GM19238 (cell line): ENCODE measurements at regions not wholly inside any gene's neighbourhood (a gene's known extent, or its start where the extent isn't known, plus 50 kb on each side); places are given as distances from the start of the nearest gene placed in this dataset.
"Not testable (repeated sequence)": the region's sequence is repeated elsewhere in the genome, so short reads cannot be mapped to it uniquely, and the experiment has no call there.

ENCODE experiments used
- DNase-seq: peaks from one replicate; pipeline ENCODE4 v3.0.0; 2011; ENCODE audit warnings: low spot score; ENCODE audit not compliant: insufficient read length

- not testable (repeated sequence) for DNase-seq
These were observed 249.6 kb upstream of the SLC16A7 start for GRCh38 chr12:59346248-59346647.

GRCh38 chr12:59345406-59345805 is 250.4 kb upstream of the SLC16A7 start:
- no peak for DNase-seq

GRCh38 chr12:59344224-59344623 is 251.6 kb upstream of the SLC16A7 start:
- DNase-seq: no peak

GRCh38 chr12:59329462-59329861 is 266.4 kb upstream of the SLC16A7 start:
- no peak for DNase-seq

- not testable (repeated sequence) for DNase-seq
These were observed 267.3 kb upstream of the SLC16A7 start for GRCh38 chr12:59328395-59329075.

- DNase-seq: not testable (repeated sequence)
These were observed 269.4 kb upstream of the SLC16A7 start for GRCh38 chr12:59326457-59326856.

GRCh38 chr12:59322473-59322872 is 273.4 kb upstream of the SLC16A7 start:
- no peak for DNase-seq

- no peak for DNase-seq
These were observed 274.6 kb upstream of the SLC16A7 start for GRCh38 chr12:59321278-59321677.

GRCh38 chr12:59320112-59320511 is 275.7 kb upstream of the SLC16A7 start:
- no peak for DNase-seq

- DNase-seq: no peak
These were observed 276.9 kb upstream of the SLC16A7 start for GRCh38 chr12:59318940-59319339.

GRCh38 chr12:59317598-59317997 is 278.2 kb upstream of the SLC16A7 start:
- no peak for DNase-seq

GRCh38 chr12:59316938-59317337 is 278.9 kb upstream of the SLC16A7 start:
- DNase-seq: no peak

GRCh38 chr12:59316354-59316753 is 279.5 kb upstream of the SLC16A7 start:
- DNase-seq: not testable (repeated sequence)

- no peak for DNase-seq
These were observed 281.6 kb upstream of the SLC16A7 start for GRCh38 chr12:59314209-59314608.

GRCh38 chr12:59304077-59304721 is 291.6 kb upstream of the SLC16A7 start:
- DNase-seq: no peak

GRCh38 chr12:59298296-59298695 is 297.5 kb upstream of the SLC16A7 start:
- DNase-seq: no peak

- no peak for DNase-seq
These were observed 301.6 kb upstream of the SLC16A7 start for GRCh38 chr12:59294221-59294620.

- DNase-seq: no peak
These were observed 312.8 kb upstream of the SLC16A7 start for GRCh38 chr12:59282999-59283398.

GRCh38 chr12:59273561-59273960 is 322.3 kb upstream of the SLC16A7 start:
- not testable (repeated sequence) for DNase-seq

GRCh38 chr12:59268295-59268809 is 327.5 kb upstream of the SLC16A7 start:
- DNase-seq: no peak

- no peak for DNase-seq
These were observed 335.6 kb upstream of the SLC16A7 start for GRCh38 chr12:59260202-59260601.

- DNase-seq: no peak
These were observed 332.4 kb upstream of the LRIG3 start for GRCh38 chr12:59252731-59253130.

GRCh38 chr12:59250766-59251165 is 330.5 kb upstream of the LRIG3 start:
- no peak for DNase-seq
